ENCODE measurements at regions not wholly inside any gene's neighbourhood (a gene's known extent, or its start where the extent isn't known, plus 50 kb on each side); places are given as distances from the start of the nearest gene placed in this dataset.

- DNase-seq (ENCODE audit: low read depth, low spot score), result no peak
Observed at GRCh38 chr18:40387130-40387787, 1567.8 kb upstream of the PIK3C3 start.

DNA sequence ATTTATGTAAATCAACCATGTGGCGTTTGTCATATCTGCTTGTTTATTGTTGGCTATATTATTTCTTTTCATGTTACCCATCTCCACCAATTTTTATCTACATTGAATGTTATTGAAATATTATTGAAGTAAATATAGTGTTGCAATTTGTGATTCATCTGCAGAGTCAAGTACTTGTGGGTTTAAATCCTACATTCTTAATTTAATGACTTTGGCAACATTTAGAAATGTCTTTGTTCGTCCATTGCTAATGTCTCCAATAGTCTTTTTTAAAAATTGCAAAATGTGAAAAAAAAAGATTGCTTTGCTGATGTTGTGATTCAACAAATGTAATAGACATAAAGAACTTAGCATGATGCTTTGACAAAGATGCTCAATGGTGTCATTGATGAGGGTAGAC lies 1572.8 kb upstream of the PIK3C3 start:
- DNase-seq (ENCODE audit: low read depth, low spot score), result no peak

DNA sequence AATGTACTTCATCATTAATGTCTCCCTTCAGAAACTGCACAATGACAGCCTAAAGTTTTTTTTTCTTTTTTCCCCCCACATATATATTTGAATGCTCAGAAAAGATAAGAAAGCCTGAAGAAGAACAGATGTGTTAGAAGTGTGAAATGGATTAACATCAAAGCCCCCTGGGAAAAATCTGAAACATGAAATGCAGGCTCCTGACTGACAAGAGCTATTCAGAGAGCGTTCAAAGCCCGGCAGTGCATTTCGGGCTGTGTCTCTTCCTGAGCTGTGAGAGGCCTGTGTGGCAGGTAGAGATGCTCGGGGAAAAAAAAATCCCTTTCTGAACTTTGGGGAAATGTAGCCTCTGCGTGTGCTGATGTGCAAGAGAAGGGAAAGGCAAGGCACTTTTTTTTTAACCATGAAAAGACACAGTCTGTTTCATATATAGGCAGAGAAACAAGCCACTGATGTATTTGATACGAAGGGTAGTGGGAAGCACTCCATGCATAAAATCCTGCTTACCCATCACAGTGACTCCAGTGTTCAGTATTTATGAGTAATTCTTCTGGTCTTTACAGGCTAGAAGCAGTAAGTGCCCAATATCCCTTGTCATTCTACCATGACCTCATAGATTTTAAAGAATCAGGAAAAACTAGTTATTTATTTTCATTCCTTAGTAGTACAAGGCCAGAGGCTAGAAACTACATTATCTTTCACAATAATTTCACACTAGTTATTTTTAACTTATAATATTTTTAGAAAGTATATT lies 1574.2 kb upstream of the PIK3C3 start:
- no peak for DNase-seq (ENCODE audit: low read depth, low spot score)

- no peak for DNase-seq (ENCODE audit: low read depth, low spot score)
Observed at GRCh38 chr18:40375837-40376236, 1579.2 kb upstream of the PIK3C3 start.

- no peak for DNase-seq (ENCODE audit: low read depth, low spot score)
Observed at GRCh38 chr18:40371673-40372072, 1583.4 kb upstream of the PIK3C3 start.

DNA sequence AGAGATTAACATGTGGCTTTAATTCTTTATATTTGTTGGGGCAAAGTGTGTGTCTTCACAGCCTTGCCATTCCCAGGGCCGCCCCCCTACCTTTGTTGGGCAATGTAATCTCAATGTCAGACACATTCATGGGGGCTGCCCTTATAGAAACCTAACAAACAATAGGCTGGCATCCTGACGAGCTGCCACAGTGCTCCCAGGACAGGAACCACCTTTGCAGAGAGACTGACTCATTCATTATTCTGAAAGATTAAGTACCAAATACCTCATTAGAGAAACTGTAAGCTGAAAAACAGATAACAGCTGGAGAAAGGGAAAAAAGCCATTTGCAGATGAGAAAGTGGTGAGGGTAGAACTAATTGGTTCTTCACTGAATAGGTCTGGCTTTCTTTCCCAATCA lies 1587.5 kb upstream of the PIK3C3 start:
- DNase-seq (ENCODE audit: low read depth, low spot score), result no peak

DNA sequence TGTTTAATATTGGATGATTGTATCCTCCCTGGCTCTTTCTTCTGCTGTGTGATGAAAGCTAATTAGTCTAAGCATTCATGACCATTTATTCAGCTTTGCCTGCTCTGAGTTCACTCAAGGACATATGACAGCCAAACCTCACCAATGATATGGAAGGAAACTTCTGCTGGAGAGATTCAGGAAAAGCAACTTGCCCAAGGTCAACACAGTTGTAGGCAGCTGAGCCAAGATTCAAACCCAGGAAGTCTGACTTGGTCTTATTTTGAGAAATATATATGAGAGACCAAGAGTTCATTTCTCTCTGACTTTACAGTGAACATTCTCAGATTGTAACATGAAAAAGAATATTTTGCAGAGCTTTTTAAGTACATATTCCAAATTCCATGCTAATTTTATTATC lies 1588.5 kb upstream of the PIK3C3 start:
- no peak for DNase-seq (ENCODE audit: low read depth, low spot score)

GRCh38 chr18:40365526-40365925 lies 1589.5 kb upstream of the PIK3C3 start:
- DNase-seq (ENCODE audit: low read depth, low spot score), result no peak

DNA sequence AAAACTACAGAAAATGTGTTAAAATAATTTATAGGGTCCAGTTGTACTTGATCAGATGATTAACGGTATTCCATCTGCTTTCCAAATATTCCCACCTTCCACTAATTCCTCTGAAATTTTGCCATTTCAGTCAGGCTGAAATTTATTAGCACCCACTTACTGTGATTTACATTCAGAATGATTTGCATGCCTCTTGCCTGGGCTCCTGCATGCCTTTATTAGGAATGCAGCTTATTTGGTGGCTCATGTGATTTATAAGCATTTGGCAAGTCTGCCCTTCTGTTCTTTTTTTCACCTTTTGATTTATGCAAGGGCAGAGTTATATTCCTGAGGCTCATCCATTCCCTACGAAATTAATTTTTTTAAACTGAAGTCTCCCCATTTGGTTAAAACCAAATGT lies 1594.5 kb upstream of the PIK3C3 start:
- no peak for DNase-seq (ENCODE audit: low read depth, low spot score)

- no peak for DNase-seq (ENCODE audit: low read depth, low spot score)
Observed at GRCh38 chr18:40357536-40357935, 1597.5 kb upstream of the PIK3C3 start.

- no peak for DNase-seq (ENCODE audit: low read depth, low spot score)
Observed at GRCh38 chr18:40356168-40356567, 1598.9 kb upstream of the PIK3C3 start.

DNA sequence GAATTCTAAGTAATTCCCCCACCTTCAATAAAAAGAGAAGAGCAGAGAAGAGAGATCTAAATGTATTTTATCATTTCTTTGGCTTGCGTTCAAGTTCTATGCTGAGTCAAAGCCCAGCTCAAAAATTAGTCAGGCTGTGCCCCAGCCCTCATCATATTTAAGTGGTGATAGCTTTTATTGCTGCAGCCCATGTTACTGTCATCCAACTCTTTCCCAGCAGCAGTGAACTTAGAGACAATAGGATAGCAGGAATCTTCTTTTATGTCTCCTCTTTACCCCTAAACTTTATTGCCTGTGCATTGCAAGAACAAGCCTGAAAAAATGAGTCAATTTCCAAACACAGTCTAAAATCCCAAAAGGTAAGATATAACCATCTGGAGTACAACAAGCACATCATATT lies 1599.3 kb upstream of the PIK3C3 start:
- no peak for DNase-seq (ENCODE audit: low read depth, low spot score)

DNA sequence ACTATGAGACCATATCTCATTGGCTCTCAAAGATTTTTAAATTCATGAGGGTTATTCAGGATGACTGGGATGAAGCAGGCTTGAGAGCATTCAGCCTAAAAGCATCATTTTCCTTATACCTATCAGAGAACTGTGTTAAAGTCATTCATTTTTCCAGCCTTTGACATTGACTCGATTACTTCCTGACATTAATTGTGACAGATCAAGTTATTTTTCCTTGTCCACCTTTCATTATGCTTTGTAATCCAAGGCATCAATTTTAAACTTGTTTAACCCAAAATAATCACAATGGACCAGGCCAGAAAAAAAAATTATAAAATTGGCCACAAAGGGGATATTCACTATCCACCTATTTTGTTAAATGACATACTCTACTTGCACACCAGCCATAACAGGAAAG lies 1606.8 kb upstream of the PIK3C3 start:
- no peak for DNase-seq (ENCODE audit: low read depth, low spot score)

DNA sequence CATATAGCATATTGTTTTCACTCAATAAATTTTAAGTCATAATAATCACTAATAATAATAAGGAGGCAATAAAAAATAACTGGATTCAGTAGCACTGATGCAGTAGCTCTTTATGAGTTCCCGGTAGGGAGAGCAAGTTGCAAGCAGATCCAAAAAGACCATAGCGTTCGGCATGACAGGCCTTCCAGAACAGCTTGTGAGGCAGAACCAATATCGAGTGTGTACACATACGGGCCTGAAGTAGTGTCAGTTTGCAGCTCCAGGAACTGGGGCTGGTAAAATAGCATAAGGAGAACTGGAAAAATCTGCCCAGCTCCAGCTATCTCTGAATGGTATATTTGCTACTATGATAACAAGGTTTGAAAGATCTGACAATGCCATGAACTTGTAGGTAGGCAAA lies 1607.8 kb upstream of the PIK3C3 start:
- no peak for DNase-seq (ENCODE audit: low read depth, low spot score)

DNA sequence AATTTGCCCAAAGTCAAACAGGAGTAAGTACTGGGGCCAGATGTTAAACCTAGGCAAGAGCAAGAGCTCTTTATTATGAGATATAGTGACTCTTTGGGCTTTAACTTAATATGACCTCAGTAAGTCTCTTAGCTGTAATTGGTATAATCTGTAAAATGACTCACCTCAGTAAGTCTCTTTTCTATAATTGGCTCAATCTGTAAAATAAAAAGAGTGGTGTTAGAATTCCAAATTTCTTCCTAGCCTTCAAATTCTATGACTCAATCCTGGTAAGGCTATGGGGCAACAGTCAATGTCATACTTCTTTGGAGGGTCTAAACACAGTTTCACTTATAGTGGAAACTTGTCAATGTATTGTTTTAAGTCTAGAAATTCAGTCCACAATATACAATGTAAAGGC lies 1608.9 kb upstream of the PIK3C3 start:
- no peak for DNase-seq (ENCODE audit: low read depth, low spot score)

DNA sequence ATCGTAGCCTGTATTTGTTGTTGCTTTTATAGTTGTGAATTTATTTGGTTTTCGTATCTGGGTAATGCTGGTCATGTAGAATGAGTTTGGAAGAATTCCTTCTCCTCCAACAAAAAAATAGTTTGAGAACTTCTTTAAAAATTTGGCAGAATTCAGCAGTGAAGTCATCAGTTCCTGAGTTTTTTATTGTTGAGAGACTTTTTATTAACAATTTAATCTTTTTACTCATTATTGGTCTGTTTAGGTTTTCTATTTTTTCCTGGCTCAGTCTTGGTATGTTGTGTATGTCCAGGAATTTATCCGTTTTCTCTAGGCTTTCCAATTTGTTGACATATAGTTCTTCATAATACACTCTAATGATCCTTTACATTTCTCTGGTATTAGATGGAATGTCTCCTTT lies 1613.3 kb upstream of the PIK3C3 start:
- DNase-seq (ENCODE audit: low read depth, low spot score), result no peak

GRCh38 chr18:40338284-40338683 lies 1616.8 kb upstream of the PIK3C3 start:
- DNase-seq (ENCODE audit: low read depth, low spot score), result no peak

DNA sequence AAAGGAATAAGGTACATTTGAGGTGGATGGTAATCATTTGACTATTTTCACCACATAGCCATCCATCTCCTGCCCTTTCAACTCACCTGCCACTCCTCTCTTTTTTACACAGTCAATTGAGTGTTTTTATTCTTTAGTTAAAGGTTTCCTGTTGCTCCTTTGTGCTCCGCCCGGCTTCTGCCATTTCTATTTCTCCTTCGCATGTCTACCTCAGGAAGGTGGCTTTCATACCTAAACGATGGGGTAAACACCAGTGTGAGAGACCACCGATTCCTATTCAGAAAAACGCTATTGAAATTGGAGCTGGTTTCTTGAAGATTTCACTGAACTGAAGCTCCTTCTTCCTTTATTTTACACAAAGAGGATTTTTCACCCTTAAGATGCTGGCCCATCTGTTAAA lies 1628.0 kb upstream of the PIK3C3 start:
- DNase-seq (ENCODE audit: low read depth, low spot score), result no peak

DNA sequence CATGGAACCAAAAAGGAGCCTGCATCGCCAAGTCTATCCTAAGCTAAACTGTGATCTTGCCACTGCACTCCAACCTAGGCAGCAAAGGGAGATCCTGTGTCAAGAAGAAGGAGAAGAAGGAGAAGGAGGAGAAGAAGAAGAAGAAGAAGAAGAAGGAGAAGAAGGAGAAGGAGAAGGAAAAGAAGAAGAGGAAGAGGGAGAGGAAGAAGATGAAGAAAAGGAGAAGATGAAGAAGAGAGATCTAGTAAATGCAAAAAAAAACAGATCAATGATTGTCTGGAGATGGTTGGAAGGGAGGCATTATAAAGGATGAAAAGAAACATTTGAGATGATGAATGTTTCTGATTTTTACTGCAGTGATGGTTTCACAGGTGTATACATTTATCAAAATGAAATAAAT lies 1629.0 kb upstream of the PIK3C3 start:
- DNase-seq (ENCODE audit: low read depth, low spot score), result no peak

- no peak for DNase-seq (ENCODE audit: low read depth, low spot score)
Observed at GRCh38 chr18:40314199-40314598, 1640.8 kb upstream of the PIK3C3 start.

GRCh38 chr18:40313030-40313642 lies 1641.9 kb upstream of the PIK3C3 start:
- no peak for DNase-seq (ENCODE audit: low read depth, low spot score)

- no peak for DNase-seq (ENCODE audit: low read depth, low spot score)
Observed at GRCh38 chr18:40307627-40308026, 1647.4 kb upstream of the PIK3C3 start.
